Tibial artery (tissue), 4 donors: ENCODE measurements at regions not wholly inside any gene's neighbourhood (a gene's known extent, or its start where the extent isn't known, plus 50 kb on each side); places are given as distances from the start of the nearest gene placed in this dataset.

Experiments used
- DNase-seq, 2 donors: peaks; one replicate each; pipeline ENCODE4 v3.0.0-alpha.2; 2019
- H3K27ac ChIP-seq, 2 donors: fragments of 200-600 bp; sonication (generic) in 1 of 2; 1 replicate in 1 of 2; 2 replicates in 1 of 2; pipeline ENCODE4 v1.5.1; 2018 to 2019; ENCODE audit warnings: mild to moderate bottlenecking in 1 of 2
- H3K27me3 ChIP-seq, 2 donors: fragments of 200-600 bp; sonication (generic) in 1 of 2; one replicate each; pipeline versions ENCODE4 v1.5.1 to v1.6.0; 2016 to 2019
- H3K36me3 ChIP-seq, 3 donors: fragments of 200-600 bp; sonication (generic) in 2 of 3; one replicate each; pipeline ENCODE4 v1.5.1; 2016 to 2019; ENCODE audit warnings: mild to moderate bottlenecking in 2 of 3
- H3K4me1 ChIP-seq, 4 donors: fragments of 200-600 bp; sonication (generic) in 2 of 4; 1 replicate in 3 of 4; 2 replicates in 1 of 4; pipeline ENCODE4 v1.5.1; 2016 to 2019
- H3K4me3 ChIP-seq, 2 donors: fragments of 200-600 bp; sonication (generic) in 1 of 2; 1 replicate in 1 of 2; 2 replicates in 1 of 2; pipeline ENCODE4 v1.5.1; 2018 to 2019; ENCODE audit warnings: mild to moderate bottlenecking in 2 of 2
- H3K9me3 ChIP-seq, 3 donors: fragments of 200-600 bp; sonication (generic) in 1 of 3; one replicate each; pipeline ENCODE4 v1.5.1; 2016 to 2019
- intact Hi-C: fragments of 100-400 bp; cut with DNase I; formaldehyde crosslinking; loops from one replicate; pipeline ENCODE4 v1.15.0; 2023; ENCODE audit warnings: low total_unique reads
- TF ChIP-seq, protein P1 (sequence below), 2 experiments: fragments of 200-600 bp in 1 of 2; fragments of 450-650 bp in 1 of 2; IDR thresholded peaks; one replicate each; pipeline ENCODE4 v1.5.1; 2017 to 2019; ENCODE audit warnings: antibody characterized with exemption in 2 of 2, mild to moderate bottlenecking in 1 of 2, moderate library complexity in 1 of 2

DNA sequence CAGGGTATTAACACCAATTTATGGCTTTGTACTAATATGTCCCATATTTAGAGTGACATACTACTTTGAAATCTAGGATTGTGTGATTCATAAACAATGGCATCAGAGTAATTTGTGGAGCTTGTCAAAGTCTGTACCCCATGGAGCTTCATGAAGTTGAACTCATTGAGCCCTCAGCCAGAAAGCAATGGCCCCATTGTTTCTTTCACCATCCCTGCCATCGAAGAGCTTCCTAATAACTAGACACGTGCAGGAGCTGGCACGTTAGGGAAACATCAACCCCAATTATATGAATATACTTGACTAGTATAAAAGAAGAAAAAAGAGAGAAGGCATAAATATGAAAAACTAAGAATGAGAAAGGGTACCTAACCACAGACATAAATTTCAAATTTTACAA lies 206.6 kb downstream of the CXCL12 start:
- H3K27ac ChIP-seq = no peak overlapping the region
- peaks cover 0 to 15% (median 4%) of the 10 kb centered on the region in 4 donors for H3K4me1 ChIP-seq
- intact Hi-C loops = no loop called here
- no peaks in the 10 kb centered on the region for H3K9me3 ChIP-seq
- H3K4me3 ChIP-seq = no peak overlapping the region
- TF ChIP-seq, protein P1, sequence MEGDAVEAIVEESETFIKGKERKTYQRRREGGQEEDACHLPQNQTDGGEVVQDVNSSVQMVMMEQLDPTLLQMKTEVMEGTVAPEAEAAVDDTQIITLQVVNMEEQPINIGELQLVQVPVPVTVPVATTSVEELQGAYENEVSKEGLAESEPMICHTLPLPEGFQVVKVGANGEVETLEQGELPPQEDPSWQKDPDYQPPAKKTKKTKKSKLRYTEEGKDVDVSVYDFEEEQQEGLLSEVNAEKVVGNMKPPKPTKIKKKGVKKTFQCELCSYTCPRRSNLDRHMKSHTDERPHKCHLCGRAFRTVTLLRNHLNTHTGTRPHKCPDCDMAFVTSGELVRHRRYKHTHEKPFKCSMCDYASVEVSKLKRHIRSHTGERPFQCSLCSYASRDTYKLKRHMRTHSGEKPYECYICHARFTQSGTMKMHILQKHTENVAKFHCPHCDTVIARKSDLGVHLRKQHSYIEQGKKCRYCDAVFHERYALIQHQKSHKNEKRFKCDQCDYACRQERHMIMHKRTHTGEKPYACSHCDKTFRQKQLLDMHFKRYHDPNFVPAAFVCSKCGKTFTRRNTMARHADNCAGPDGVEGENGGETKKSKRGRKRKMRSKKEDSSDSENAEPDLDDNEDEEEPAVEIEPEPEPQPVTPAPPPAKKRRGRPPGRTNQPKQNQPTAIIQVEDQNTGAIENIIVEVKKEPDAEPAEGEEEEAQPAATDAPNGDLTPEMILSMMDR (IDR thresholded peaks at IDR 0.05) = no peak
- no peak for DNase-seq
- H3K27me3 ChIP-seq = no peaks in the 10 kb centered on the region
- no peaks in the 10 kb centered on the region for H3K36me3 ChIP-seq

DNA sequence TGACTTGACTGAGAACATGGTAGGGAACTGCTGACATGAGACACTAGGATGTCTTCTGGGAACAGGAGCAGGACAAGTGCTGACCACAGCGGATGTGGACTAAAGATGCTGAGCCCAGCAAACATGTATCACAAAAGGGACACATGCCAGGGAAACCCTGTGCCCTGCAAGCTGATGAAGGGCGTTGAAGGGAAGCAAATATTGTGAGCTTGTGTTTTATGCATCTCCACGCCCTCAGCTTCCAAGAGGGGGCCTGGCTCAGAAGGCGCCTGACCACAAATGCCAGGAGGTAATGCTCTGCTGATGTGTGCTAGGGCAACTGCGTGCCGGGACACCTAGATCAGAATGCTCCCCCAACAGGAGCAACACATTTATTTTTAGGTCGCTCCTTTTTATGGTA lies 207.3 kb downstream of the CXCL12 start:
- intact Hi-C loops = no loop called here
- Histone ChIP-seq H3K27ac (no peak overlapping the region), H3K9me3 (no peaks in the 10 kb centered on the region), H3K27me3 (no peaks in the 10 kb centered on the region), H3K4me1 (peaks cover 0 to 12% (median 3%) of the 10 kb centered on the region in 4 donors), H3K4me3 (no peak overlapping the region), H3K36me3 (no peaks in the 10 kb centered on the region)
- no peak for DNase-seq
- TF ChIP-seq, protein P1 (IDR thresholded peaks at IDR 0.05) = no peak

DNA sequence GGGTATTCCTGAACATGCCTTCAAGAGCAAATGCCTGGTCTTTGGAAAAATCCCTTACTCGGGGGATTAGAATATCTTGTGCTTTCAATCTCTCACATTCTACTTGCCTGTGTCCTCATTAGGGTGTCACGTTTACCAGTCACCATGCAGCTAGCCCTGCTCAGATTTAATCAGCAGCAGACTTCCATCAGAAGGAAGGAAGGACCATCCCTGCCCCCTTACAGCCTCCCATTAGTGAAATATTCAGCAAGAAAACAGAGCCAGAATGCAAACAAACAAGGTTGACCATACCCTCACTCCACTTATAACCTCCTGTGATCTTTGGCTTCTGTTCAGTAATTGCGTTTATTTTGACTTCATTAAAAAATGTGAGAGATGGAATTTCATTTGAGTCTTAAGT lies 208.6 kb downstream of the CXCL12 start:
- H3K9me3 ChIP-seq = no peaks in the 10 kb centered on the region
- no peaks in the 10 kb centered on the region for H3K27me3 ChIP-seq
- TF ChIP-seq, protein P1 (IDR thresholded peaks at IDR 0.05) = no peak
- intact Hi-C loops = no loop called here
- H3K36me3 ChIP-seq = no peaks in the 10 kb centered on the region
- H3K27ac ChIP-seq = no peak overlapping the region
- DNase-seq = no peak
- H3K4me1 ChIP-seq = peaks cover 0 to 12% (median 3%) of the 10 kb centered on the region in 4 donors
- H3K4me3 ChIP-seq = no peak overlapping the region

DNA sequence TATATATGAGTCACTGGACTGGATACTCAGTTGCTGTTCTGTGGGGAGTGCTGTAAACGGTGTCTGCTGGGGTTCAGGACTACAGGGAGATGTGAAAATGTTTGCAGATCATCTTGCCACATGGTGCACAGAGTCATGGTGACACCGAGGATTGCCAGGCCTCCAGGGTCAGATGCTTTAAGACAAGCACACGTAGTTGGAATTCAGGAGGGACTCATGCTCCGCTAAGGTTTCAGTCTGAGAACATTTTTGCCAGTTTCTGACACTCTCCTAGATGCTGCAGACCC lies 211.3 kb downstream of the CXCL12 start:
- Histone ChIP-seq H3K4me3 (no peak overlapping the region), H3K27ac (no peak overlapping the region), H3K9me3 (no peaks in the 10 kb centered on the region), H3K27me3 (no peaks in the 10 kb centered on the region), H3K36me3 (no peaks in the 10 kb centered on the region), H3K4me1 (peaks cover 0 to 7% (median 3%) of the 10 kb centered on the region in 4 donors)
- no peak for DNase-seq
- TF ChIP-seq, protein P1 (IDR thresholded peaks at IDR 0.05) = no peak
- intact Hi-C loops = no loop called here

DNA sequence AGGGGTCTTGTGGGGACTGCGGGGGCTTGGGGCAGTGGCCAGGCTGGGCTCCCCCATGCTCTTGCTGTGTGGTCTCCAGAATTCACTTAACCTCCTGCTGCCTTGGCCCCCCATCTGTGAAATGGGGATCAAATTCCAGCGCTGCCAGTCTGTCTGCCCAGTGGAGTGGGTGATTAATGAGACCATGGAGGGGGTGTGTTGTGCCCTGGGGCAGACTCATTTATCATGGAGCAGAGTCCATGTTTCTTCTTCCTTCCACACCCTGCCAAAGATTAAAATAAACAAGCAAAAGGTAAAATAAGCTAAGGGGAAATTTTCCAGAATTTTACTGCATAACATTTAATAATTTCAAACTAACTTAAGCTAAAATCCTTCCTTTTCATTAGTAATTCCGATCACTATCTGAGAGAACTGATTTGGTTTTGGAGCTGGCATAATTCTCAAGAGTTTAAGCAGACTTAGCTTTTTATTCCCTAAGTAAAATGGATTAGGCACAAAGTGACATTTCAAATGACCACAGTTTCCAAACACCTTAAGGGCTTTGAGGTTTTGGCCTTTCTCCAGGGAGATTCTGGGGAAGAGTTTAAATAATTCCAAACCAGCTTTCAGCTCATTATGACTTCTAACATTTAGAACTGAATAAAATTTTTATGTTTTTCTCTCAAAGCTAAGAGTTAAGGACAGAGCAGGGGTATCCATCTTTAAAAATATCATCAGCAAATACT lies 211.9 kb downstream of the CXCL12 start:
- TF ChIP-seq, protein P1 (IDR thresholded peaks at IDR 0.05) = no peak
- Histone ChIP-seq H3K27me3 (no peaks in the 10 kb centered on the region), H3K27ac (no peak overlapping the region), H3K4me3 (no peak overlapping the region), H3K36me3 (no peaks in the 10 kb centered on the region), H3K9me3 (no peaks in the 10 kb centered on the region), H3K4me1 (peaks cover 0 to 7% (median 3%) of the 10 kb centered on the region in 4 donors)
- DNase-seq = no peak
- intact Hi-C loops = no loop called here

DNA sequence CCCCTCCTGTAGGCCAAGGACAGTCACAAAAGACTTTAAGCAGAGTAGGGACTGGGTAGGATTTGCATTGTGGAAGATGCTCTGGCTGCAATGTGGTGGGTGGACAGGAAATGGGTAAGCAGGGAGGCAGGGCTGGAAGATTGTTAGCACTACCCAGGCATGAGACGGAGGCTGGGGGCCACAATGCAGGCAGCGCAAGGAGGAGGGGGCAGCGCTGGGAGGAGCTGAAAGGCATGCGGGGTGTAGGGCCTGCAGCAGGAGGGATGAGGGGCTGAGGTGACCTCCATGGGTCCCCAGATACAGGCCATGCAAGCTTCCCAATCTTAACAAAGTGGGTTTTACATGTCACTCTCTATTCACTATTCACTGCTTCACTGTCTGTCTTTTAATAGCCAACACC lies 213.1 kb downstream of the CXCL12 start:
- intact Hi-C loops = no loop called here
- TF ChIP-seq, protein P1 (IDR thresholded peaks at IDR 0.05) = no peak
- no peak overlapping the region for H3K27ac ChIP-seq
- no peaks in the 10 kb centered on the region for H3K36me3 ChIP-seq
- H3K9me3 ChIP-seq = no peaks in the 10 kb centered on the region
- DNase-seq = no peak
- no peak overlapping the region for H3K4me3 ChIP-seq
- peaks cover 0 to 7% (median 3%) of the 10 kb centered on the region in 4 donors for H3K4me1 ChIP-seq
- no peaks in the 10 kb centered on the region for H3K27me3 ChIP-seq
